AG04449 (cell line): ENCODE measurements at regions not wholly inside any gene's neighbourhood (a gene's known extent, or its start where the extent isn't known, plus 50 kb on each side); places are given as distances from the start of the nearest gene placed in this dataset.
"Not testable (repeated sequence)": the region's sequence is repeated elsewhere in the genome, so short reads cannot be mapped to it uniquely, and the experiment has no call there.

Source experiments
- CTCF ChIA-PET: fragments of 350-600 bp; formaldehyde crosslinking; extraction: SDS; loops from one replicate; lab custom pipeline; 2021; ENCODE audit warnings: antibody characterized with exemption; lab: Yijun Ruan, JAX
- POLR2A ChIA-PET: fragments of 400-600, 350-600 bp; formaldehyde crosslinking; extraction: SDS; loops from one replicate; lab custom pipeline; 2020; ENCODE audit warnings: antibody characterized with exemption, inconsistent platforms; lab: Yijun Ruan, JAX
- DNase-seq: peaks from one replicate; pipeline ENCODE4 v3.0.0-alpha.2; 2010; ENCODE audit warnings: low read depth, low spot score
- H3K4me3 ChIP-seq: 2 replicates; pipeline ENCODE4 v1.5.1; 2011; ENCODE audit warnings: low read depth, mild to moderate bottlenecking, control low read depth, low read length
- CTCF ChIP-seq: IDR thresholded peaks from one replicate; pipeline ENCODE4 v1.5.1; 2011; ENCODE audit warnings: mild to moderate bottlenecking, moderate library complexity, low read length, control low read depth, inconsistent platforms; ENCODE audit not compliant: insufficient read depth; ENCODE audit errors: missing control alignments

GRCh38 chr16:29151317-29151716, 166.5 kb downstream of the LAT start:
- POLR2A ChIA-PET = no interaction called here
- DNase-seq = no peak
- H3K4me3 ChIP-seq = no peak overlapping the region
- TF ChIP-seq CTCF = no peak
- CTCF ChIA-PET = no interaction called here

GRCh38 chr16:29149912-29150311, 165.1 kb downstream of the LAT start:
- DNase-seq, POLR2A ChIA-PET, H3K4me3 ChIP-seq, CTCF ChIA-PET: not testable (repeated sequence)

- DNase-seq = no peak
- ChIA-PET CTCF (no interaction called here), POLR2A (no interaction called here)
- no peak for TF ChIP-seq CTCF
- H3K4me3 ChIP-seq = no peak overlapping the region
Observed at GRCh38 chr16:29148867-29149272, 164.0 kb downstream of the LAT start.

- no peak for DNase-seq
- ChIA-PET CTCF (no interaction called here), POLR2A (no interaction called here)
- TF ChIP-seq CTCF = no peak
- no peak overlapping the region for H3K4me3 ChIP-seq
Observed at GRCh38 chr16:29148131-29148691, 163.4 kb downstream of the LAT start.

- CTCF ChIA-PET, H3K4me3 ChIP-seq, POLR2A ChIA-PET, DNase-seq: not testable (repeated sequence)
Observed at GRCh38 chr16:29147710-29148109, 162.9 kb downstream of the LAT start.

- DNase-seq, POLR2A ChIA-PET, CTCF ChIA-PET, H3K4me3 ChIP-seq: not testable (repeated sequence)
Observed at GRCh38 chr16:29146808-29147643, 162.2 kb downstream of the LAT start.

GRCh38 chr16:29146266-29146665, 161.4 kb downstream of the LAT start:
- DNase-seq = no peak
- ChIA-PET CTCF (no interaction called here), POLR2A (no interaction called here)
- no peak for TF ChIP-seq CTCF
- no peak overlapping the region for H3K4me3 ChIP-seq

- H3K4me3 ChIP-seq, DNase-seq, POLR2A ChIA-PET, CTCF ChIA-PET: not testable (repeated sequence)
Observed at GRCh38 chr16:29145486-29146225, 160.8 kb downstream of the LAT start.

- H3K4me3 ChIP-seq, CTCF ChIA-PET, DNase-seq, POLR2A ChIA-PET: not testable (repeated sequence)
Observed at GRCh38 chr16:29145086-29145485, 160.2 kb downstream of the LAT start.

- DNase-seq, CTCF ChIA-PET, POLR2A ChIA-PET, H3K4me3 ChIP-seq: not testable (repeated sequence)
Observed at GRCh38 chr16:29144669-29145062, 159.8 kb downstream of the LAT start.

GRCh38 chr16:29143739-29144668, 159.2 kb downstream of the LAT start:
- CTCF ChIA-PET, H3K4me3 ChIP-seq, DNase-seq, POLR2A ChIA-PET: not testable (repeated sequence)
